A549 (cell line): ENCODE measurements at regions not wholly inside any gene's neighbourhood (a gene's known extent, or its start where the extent isn't known, plus 50 kb on each side); places are given as distances from the start of the nearest gene placed in this dataset.

Experiments
- ATAC-seq, 2 experiments: fragments of 200-7000 bp in 1 of 2; fragments of >200 bp in 1 of 2; cut with Nextera tagmentation in 1 of 2; cut with Tn5 transposase in 1 of 2; 3 replicates each; pipeline versions ENCODE4 v1.8.0 to v1.9.1; 2018 to 2020; ENCODE audit warnings: mild to moderate bottlenecking in 1 of 2, moderate library complexity in 1 of 2
- CTCF ChIA-PET: fragments of 300-600 bp; sonication (Branson Sonifier 250); formaldehyde crosslinking; extraction: SDS; loops from one replicate; lab custom pipeline; 2021; ENCODE audit warnings: antibody characterized with exemption, inconsistent platforms; lab: Yijun Ruan, JAX
- POLR2A ChIA-PET: fragments of 350-600 bp; formaldehyde crosslinking; extraction: SDS; loops from one replicate; lab custom pipeline; 2021; ENCODE audit warnings: antibody characterized with exemption, inconsistent platforms; lab: Yijun Ruan, JAX
- DNase-seq, 2 experiments: peaks; one replicate each; pipeline versions ENCODE4 v3.0.0 to v3.0.0-alpha.2; 2011 to 2016; ENCODE audit warnings: low read depth in 1 of 2, low spot score in 1 of 2
- FAIRE-seq: peaks from 2 replicates; lab custom pipeline; 2011; peaks lifted over from hg19 to GRCh38; lab: Jason Lieb, UNC
- H3K27ac ChIP-seq, 2 experiments: fragments of >200 bp; sonication (Bioruptor Twin); formaldehyde crosslinking; 3 replicates each; pipeline ENCODE4 v1.5.1; 2016 to 2017
- H3K4me1 ChIP-seq: fragments of >200 bp; sonication (Bioruptor Twin); formaldehyde crosslinking; 3 replicates; pipeline ENCODE4 v1.6.1; 2016
- H3K4me2 ChIP-seq: fragments of >200 bp; sonication (Bioruptor Twin); formaldehyde crosslinking; 3 replicates; pipeline ENCODE4 v1.6.1; 2016
- H3K4me3 ChIP-seq: fragments of >200 bp; sonication (Bioruptor Twin); formaldehyde crosslinking; 3 replicates; pipeline ENCODE4 v1.5.1; 2016
- H3K9me3 ChIP-seq: fragments of >200 bp; sonication (Bioruptor Twin); formaldehyde crosslinking; 3 replicates; pipeline ENCODE4 v1.6.1; 2016
- BHLHE40 ChIP-seq: IDR thresholded peaks from 2 replicates; pipeline ENCODE4 v1.6.1; 2012; ENCODE audit warnings: low read depth, low read length, inconsistent platforms
- CHD2 ChIP-seq: fragments of 150-350 bp; IDR thresholded peaks from 2 replicates; pipeline ENCODE4 v1.6.1; 2014; ENCODE audit warnings: low read length; ENCODE audit not compliant: partially characterized antibody
- CHD4 ChIP-seq: fragments of 200-600 bp; sonication (generic); IDR thresholded peaks from 2 replicates; pipeline ENCODE4 v1.6.1; 2016; ENCODE audit warnings: antibody characterized with exemption, mild to moderate bottlenecking, borderline replicate concordance
- EHMT2 ChIP-seq: fragments of 200-600 bp; sonication (generic); IDR thresholded peaks from 2 replicates; pipeline ENCODE4 v1.6.1; 2016; ENCODE audit warnings: antibody characterized with exemption, low read depth, mild to moderate bottlenecking, moderate library complexity
- FOSB ChIP-seq: fragments of 250-450 bp; sonication (Bioruptor Pico); IDR thresholded peaks from 2 replicates; pipeline ENCODE4 v1.5.0; 2020; ENCODE audit warnings: mild to moderate bottlenecking, moderate library complexity
- HDAC2 ChIP-seq: fragments of 200-600 bp; sonication (generic); IDR thresholded peaks from 2 replicates; pipeline ENCODE4 v1.6.1; 2016
- HEYL ChIP-seq: fragments of 250-450 bp; sonication (Bioruptor Pico); IDR thresholded peaks from 2 replicates; pipeline ENCODE4 v1.8.0; 2021; ENCODE audit warnings: mild to moderate bottlenecking, moderate library complexity
- HOXA7 ChIP-seq: fragments of 250-450 bp; sonication (Bioruptor Pico); IDR thresholded peaks from 2 replicates; pipeline ENCODE4 v1.5.0; 2020; ENCODE audit warnings: mild to moderate bottlenecking, moderate library complexity
- JUNB ChIP-seq: fragments of >200 bp; sonication (Bioruptor Twin); formaldehyde crosslinking; IDR thresholded peaks from 2 replicates; pipeline ENCODE4 v1.6.1; 2016
- KDM1A ChIP-seq: fragments of 200-600 bp; sonication (generic); IDR thresholded peaks from 2 replicates; pipeline ENCODE4 v1.6.1; 2016; ENCODE audit warnings: low read depth, mild to moderate bottlenecking
- MAFK ChIP-seq: fragments of 450-650 bp; IDR thresholded peaks from 2 replicates; pipeline ENCODE4 v1.6.1; 2014; ENCODE audit not compliant: partially characterized antibody
- MAZ ChIP-seq: fragments of 150-350 bp; IDR thresholded peaks from 2 replicates; pipeline ENCODE4 v1.6.1; 2014; ENCODE audit warnings: antibody characterized with exemption, low read depth, low read length, borderline replicate concordance
- NFE2L2 ChIP-seq: fragments of 150-350 bp; conservative IDR thresholded peaks from 2 replicates; pipeline ENCODE4 v1.6.1; 2014; ENCODE audit warnings: low read length
- NR3C1 ChIP-seq: fragments of >200 bp; sonication (Bioruptor Twin); formaldehyde crosslinking; IDR thresholded peaks from 3 replicates; pipeline ENCODE4 v1.6.1; 2017
- PHF8 ChIP-seq: fragments of 200-600 bp; sonication (generic); IDR thresholded peaks from 2 replicates; pipeline ENCODE4 v1.6.1; 2016; ENCODE audit warnings: low read depth, mild to moderate bottlenecking, antibody characterized with exemption, moderate library complexity, borderline replicate concordance
- POLR2AphosphoS2 ChIP-seq: conservative IDR thresholded peaks from 2 replicates; pipeline ENCODE4 v1.6.1; 2012; ENCODE audit warnings: low read length, improper control_type of control experiment, inconsistent platforms
- RARB ChIP-seq: fragments of 250-450 bp; sonication (Bioruptor Pico); IDR thresholded peaks from 2 replicates; pipeline ENCODE4 v1.8.0; 2021; ENCODE audit warnings: mild to moderate bottlenecking, moderate library complexity
- RCOR1 ChIP-seq: fragments of 150-350 bp; IDR thresholded peaks from 2 replicates; pipeline ENCODE4 v1.6.1; 2014; ENCODE audit warnings: antibody characterized with exemption, low read length, low read depth
- TFCP2L1 ChIP-seq: fragments of 250-450 bp; sonication (Bioruptor Pico); IDR thresholded peaks from 2 replicates; pipeline ENCODE4 v1.5.0; 2021; ENCODE audit warnings: mild to moderate bottlenecking
- TP53 ChIP-seq: fragments of 250-450 bp; sonication (Bioruptor Pico); IDR thresholded peaks from 2 replicates; pipeline ENCODE4 v1.5.0; 2021; ENCODE audit warnings: mild to moderate bottlenecking, moderate library complexity
- ZC3H11A ChIP-seq: fragments of 450-650 bp; IDR thresholded peaks from 2 replicates; pipeline ENCODE4 v1.6.1; 2014; ENCODE audit warnings: antibody characterized with exemption, mild to moderate bottlenecking
- ZFP36 ChIP-seq: fragments of 450-650 bp; IDR thresholded peaks from 2 replicates; pipeline ENCODE4 v1.6.1; 2014; ENCODE audit warnings: borderline replicate concordance; ENCODE audit not compliant: partially characterized antibody
- ZNF302 ChIP-seq: fragments of 250-450 bp; sonication (Bioruptor Pico); IDR thresholded peaks from 2 replicates; pipeline ENCODE4 v1.9.0; 2021; ENCODE audit warnings: inconsistent platforms, mild to moderate bottlenecking, moderate library complexity
- WGBS: methylation state at CpG from one replicate; pipeline ENCODE4 v1.1.6; 2017; ENCODE audit errors: missing lambda C conversion rate; 5-methylcytosine and 5-hydroxymethylcytosine counted together
- TF ChIP-seq, protein P1 (sequence below): IDR thresholded peaks from 2 replicates; pipeline ENCODE4 v1.6.1; 2012
- TF ChIP-seq, protein P2 (sequence below): fragments of 450-650 bp; IDR thresholded peaks from 2 replicates; pipeline ENCODE4 v1.6.1; 2014; ENCODE audit warnings: antibody characterized with exemption
- TF ChIP-seq, protein P3 (sequence below): fragments of 150-350 bp; IDR thresholded peaks from 2 replicates; pipeline ENCODE4 v1.6.1; 2014; ENCODE audit warnings: low read depth, mild to moderate bottlenecking, low read length
- TF ChIP-seq, protein P4 (sequence below): fragments of 250-450 bp; sonication (Bioruptor Pico); IDR thresholded peaks from 2 replicates; pipeline ENCODE4 v1.5.0; 2020; ENCODE audit warnings: low read depth, mild to moderate bottlenecking, moderate library complexity
- TF ChIP-seq, protein P5 (sequence below): fragments of >200 bp; sonication (Bioruptor Twin); formaldehyde crosslinking; IDR thresholded peaks from 3 replicates; pipeline ENCODE4 v1.6.1; 2016
- TF ChIP-seq, protein P6 (sequence below): IDR thresholded peaks from 2 replicates; pipeline ENCODE4 v1.6.1; 2012
- TF ChIP-seq, protein P7 (sequence below): fragments of >200 bp; sonication (Bioruptor Twin); formaldehyde crosslinking; IDR thresholded peaks from 2 replicates; pipeline ENCODE4 v1.6.1; 2016

DNA sequence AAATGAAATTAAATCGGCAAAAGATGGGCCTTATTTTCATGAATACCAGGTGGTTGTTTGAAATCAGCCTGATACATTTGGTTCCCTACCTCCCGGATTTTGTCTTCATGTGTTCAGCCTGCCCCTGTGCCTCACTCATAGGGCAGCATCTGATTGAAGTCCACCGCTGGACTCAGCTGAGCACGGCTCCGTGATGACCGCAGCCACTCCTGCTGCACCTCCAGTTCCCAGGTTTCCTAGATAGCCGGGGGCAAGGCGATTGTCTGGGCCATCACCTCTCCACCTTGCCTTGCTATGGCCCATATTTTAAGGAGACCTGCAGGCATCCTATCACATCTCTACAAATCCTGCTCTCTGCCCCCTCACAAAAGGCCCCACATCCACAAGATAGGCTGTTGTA is 563.8 kb downstream of the NUF2 start:
- Histone ChIP-seq H3K27ac (no peak overlapping the region), H3K9me3 (no peaks in the 10 kb centered on the region), H3K4me3 (no peak overlapping the region)
- ChIA-PET CTCF (no interaction called here), POLR2A (no interaction called here)
- DNase-seq (no peak), ATAC-seq (no peak), FAIRE-seq (no peak)
- WGBS = 49% methylated on average over 8 of the region's 8 CpGs
- TF ChIP-seq TFCP2L1 (CRISPR knock-in tag) (no peak), MAZ (no peak), ZC3H11A (no peak), HDAC2 (no peak), HEYL (CRISPR knock-in tag) (no peak), JUNB (no peak), ZFP36 (no peak), EHMT2 (no peak), CHD2 (no peak), RCOR1 (no peak), BHLHE40 (no peak), POLR2AphosphoS2 (no peak)
- TF ChIP-seq, protein P1, sequence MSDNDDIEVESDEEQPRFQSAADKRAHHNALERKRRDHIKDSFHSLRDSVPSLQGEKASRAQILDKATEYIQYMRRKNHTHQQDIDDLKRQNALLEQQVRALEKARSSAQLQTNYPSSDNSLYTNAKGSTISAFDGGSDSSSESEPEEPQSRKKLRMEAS = no peak
- TF ChIP-seq, protein P2, sequence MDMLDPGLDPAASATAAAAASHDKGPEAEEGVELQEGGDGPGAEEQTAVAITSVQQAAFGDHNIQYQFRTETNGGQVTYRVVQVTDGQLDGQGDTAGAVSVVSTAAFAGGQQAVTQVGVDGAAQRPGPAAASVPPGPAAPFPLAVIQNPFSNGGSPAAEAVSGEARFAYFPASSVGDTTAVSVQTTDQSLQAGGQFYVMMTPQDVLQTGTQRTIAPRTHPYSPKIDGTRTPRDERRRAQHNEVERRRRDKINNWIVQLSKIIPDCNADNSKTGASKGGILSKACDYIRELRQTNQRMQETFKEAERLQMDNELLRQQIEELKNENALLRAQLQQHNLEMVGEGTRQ = no peak
- TF ChIP-seq, protein P3, sequence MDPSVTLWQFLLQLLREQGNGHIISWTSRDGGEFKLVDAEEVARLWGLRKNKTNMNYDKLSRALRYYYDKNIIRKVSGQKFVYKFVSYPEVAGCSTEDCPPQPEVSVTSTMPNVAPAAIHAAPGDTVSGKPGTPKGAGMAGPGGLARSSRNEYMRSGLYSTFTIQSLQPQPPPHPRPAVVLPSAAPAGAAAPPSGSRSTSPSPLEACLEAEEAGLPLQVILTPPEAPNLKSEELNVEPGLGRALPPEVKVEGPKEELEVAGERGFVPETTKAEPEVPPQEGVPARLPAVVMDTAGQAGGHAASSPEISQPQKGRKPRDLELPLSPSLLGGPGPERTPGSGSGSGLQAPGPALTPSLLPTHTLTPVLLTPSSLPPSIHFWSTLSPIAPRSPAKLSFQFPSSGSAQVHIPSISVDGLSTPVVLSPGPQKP = no peak
- TF ChIP-seq, protein P4, sequence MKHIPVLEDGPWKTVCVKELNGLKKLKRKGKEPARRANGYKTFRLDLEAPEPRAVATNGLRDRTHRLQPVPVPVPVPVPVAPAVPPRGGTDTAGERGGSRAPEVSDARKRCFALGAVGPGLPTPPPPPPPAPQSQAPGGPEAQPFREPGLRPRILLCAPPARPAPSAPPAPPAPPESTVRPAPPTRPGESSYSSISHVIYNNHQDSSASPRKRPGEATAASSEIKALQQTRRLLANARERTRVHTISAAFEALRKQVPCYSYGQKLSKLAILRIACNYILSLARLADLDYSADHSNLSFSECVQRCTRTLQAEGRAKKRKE = no peak
- TF ChIP-seq, all 56 proteins: peak for 0
- Histone ChIP-seq H3K4me1 (no peaks in the 10 kb centered on the region), H3K4me2 (no peak overlapping the region)

DNA sequence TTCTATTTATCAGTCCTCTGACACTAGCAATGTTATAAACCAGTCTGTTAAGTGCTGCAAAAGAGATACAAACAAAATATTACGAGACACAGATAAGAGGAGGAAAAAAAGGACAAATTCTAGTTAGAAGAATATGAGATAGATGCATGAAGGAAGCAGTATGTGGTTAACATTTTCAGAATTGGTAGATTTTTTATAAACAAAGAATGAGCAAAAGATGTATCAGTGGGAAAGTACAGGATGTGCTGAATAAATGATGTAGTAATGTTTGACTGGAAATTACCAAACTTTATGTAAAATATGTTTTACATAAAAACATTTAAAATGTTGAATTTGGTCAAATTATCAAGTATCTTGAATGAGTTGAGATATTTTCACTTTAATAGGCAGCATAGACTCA is 574.2 kb downstream of the NUF2 start:
- H3K4me1 ChIP-seq = peaks cover 14% of the 10 kb centered on the region; the same call in 2 of the 3 replicates
- H3K9me3 ChIP-seq = no peaks in the 10 kb centered on the region
- H3K27ac ChIP-seq = no peak overlapping the region
- ChIA-PET CTCF (no interaction called here), POLR2A (no interaction called here)
- no peak overlapping the region for H3K4me2 ChIP-seq
- no peak overlapping the region for H3K4me3 ChIP-seq
- DNase-seq (no peak), FAIRE-seq (no peak), ATAC-seq (no peak)
- WGBS = 32% methylated on average over 1 of the region's 1 CpG
- TF ChIP-seq MAFK (no peak), HOXA7 (CRISPR knock-in tag) (no peak), RARB (no peak), NFE2L2 (no peak), NR3C1 (no peak), ZNF302 (CRISPR knock-in tag) (no peak), HEYL (CRISPR knock-in tag) (no peak), KDM1A (no peak), TP53 (CRISPR knock-in tag) (no peak), FOSB (CRISPR knock-in tag) (no peak), CHD4 (no peak), ZC3H11A (no peak), PHF8 (no peak)
- TF ChIP-seq, protein P5, sequence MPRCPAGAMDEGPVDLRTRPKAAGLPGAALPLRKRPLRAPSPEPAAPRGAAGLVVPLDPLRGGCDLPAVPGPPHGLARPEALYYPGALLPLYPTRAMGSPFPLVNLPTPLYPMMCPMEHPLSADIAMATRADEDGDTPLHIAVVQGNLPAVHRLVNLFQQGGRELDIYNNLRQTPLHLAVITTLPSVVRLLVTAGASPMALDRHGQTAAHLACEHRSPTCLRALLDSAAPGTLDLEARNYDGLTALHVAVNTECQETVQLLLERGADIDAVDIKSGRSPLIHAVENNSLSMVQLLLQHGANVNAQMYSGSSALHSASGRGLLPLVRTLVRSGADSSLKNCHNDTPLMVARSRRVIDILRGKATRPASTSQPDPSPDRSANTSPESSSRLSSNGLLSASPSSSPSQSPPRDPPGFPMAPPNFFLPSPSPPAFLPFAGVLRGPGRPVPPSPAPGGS = no peak
- TF ChIP-seq, protein P6, sequence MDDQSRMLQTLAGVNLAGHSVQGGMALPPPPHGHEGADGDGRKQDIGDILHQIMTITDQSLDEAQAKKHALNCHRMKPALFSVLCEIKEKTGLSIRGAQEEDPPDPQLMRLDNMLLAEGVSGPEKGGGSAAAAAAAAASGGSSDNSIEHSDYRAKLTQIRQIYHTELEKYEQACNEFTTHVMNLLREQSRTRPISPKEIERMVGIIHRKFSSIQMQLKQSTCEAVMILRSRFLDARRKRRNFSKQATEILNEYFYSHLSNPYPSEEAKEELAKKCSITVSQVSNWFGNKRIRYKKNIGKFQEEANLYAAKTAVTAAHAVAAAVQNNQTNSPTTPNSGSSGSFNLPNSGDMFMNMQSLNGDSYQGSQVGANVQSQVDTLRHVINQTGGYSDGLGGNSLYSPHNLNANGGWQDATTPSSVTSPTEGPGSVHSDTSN = no peak
- TF ChIP-seq, protein P7, sequence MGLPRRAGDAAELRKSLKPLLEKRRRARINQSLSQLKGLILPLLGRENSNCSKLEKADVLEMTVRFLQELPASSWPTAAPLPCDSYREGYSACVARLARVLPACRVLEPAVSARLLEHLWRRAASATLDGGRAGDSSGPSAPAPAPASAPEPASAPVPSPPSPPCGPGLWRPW = no peak
- TF ChIP-seq, all 56 proteins: peak for 0
